ENCODE measurements at regions not wholly inside any gene's neighbourhood (a gene's known extent, or its start where the extent isn't known, plus 50 kb on each side); places are given as distances from the start of the nearest gene placed in this dataset.

GRCh38 chr6:44668976-44669934 is 281.7 kb downstream of the CDC5L start:
- Mint-ChIP-seq H3K27me3 (peaks cover 2% of the 10 kb centered on the region), H3K27ac (no peak overlapping the region), H3K9me3 (ENCODE audit: low read depth) (no peaks in the 10 kb centered on the region), H3K4me3 (no peak overlapping the region), H3K4me1 (ENCODE audit: low read depth) (no peaks in the 10 kb centered on the region), H3K36me3 (no peaks in the 10 kb centered on the region)

DNA sequence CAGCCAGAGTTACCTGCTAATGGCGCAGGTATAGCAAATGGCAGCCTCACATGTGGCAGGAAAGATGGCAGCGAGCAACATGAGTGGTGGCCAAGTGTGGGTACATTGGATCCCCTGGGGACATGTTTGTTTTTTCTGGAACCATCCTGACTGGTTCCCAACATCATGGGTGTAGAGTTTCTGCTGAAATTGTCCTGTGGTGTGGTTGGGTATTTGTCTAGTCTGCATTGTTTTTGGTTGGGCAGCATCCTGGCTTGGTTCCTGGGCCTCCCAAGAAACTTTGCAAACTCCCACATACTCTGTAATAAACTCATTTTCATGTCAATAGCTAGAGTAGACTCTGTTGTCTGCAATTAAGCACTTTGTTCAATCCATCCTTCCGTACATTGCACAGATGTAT is 282.6 kb downstream of the CDC5L start:
- Mint-ChIP-seq H3K27ac (no peak overlapping the region), H3K27me3 (peaks cover 2% of the 10 kb centered on the region), H3K4me3 (no peak overlapping the region), H3K9me3 (ENCODE audit: low read depth) (no peaks in the 10 kb centered on the region), H3K36me3 (no peaks in the 10 kb centered on the region), H3K4me1 (ENCODE audit: low read depth) (no peaks in the 10 kb centered on the region)

GRCh38 chr6:44671333-44671732 is 283.8 kb downstream of the CDC5L start:
- Mint-ChIP-seq H3K4me3 (no peak overlapping the region), H3K27ac (no peak overlapping the region), H3K27me3 (peaks cover 2% of the 10 kb centered on the region), H3K9me3 (ENCODE audit: low read depth) (no peaks in the 10 kb centered on the region), H3K36me3 (no peaks in the 10 kb centered on the region), H3K4me1 (ENCODE audit: low read depth) (no peaks in the 10 kb centered on the region)

DNA sequence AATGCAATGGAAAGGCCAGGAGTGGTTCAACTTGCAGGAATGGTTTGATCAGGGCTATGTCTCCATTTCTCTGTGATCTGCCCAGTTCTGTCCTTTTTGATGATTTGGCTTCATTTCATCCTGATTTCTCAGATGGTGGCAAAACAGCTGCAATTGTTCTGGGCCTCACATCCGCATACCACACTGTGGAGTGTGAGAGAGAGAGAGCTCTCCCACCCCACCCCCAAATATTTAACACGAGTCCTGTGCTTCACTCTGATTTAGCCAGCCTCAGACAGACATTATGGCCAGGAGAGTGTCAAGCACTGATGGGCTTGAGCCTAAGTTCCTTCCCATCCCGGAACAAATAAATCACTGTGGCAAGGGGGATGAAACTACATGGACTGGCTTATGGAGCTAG is 284.6 kb downstream of the CDC5L start:
- Mint-ChIP-seq H3K27ac (no peak overlapping the region), H3K36me3 (no peaks in the 10 kb centered on the region), H3K4me3 (no peak overlapping the region), H3K27me3 (peaks cover 2% of the 10 kb centered on the region), H3K4me1 (ENCODE audit: low read depth) (no peaks in the 10 kb centered on the region), H3K9me3 (ENCODE audit: low read depth) (no peaks in the 10 kb centered on the region)

DNA sequence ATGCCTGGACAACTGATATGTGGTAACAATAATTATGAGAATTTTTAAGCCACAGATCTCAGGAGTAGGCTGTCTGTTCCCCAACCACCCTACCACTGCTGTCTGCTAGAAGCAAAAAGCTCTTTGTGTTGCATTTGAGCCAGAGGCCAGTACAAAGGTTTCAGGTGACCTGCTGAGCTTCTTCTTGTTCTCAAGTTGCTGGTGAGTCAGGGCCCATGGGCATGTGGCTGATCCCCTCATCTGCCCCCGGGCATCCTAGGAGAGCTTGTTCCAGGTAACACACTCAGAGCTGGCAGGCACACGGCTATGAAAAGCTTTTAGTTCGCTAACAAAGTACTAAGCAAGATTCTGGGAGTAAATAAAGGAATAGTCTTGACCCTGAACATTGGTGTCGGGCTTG is 285.3 kb downstream of the CDC5L start:
- Mint-ChIP-seq H3K27me3 (peaks cover 2% of the 10 kb centered on the region), H3K36me3 (no peaks in the 10 kb centered on the region), H3K27ac (no peak overlapping the region), H3K4me1 (ENCODE audit: low read depth) (no peaks in the 10 kb centered on the region), H3K9me3 (ENCODE audit: low read depth) (no peaks in the 10 kb centered on the region), H3K4me3 (no peak overlapping the region)

DNA sequence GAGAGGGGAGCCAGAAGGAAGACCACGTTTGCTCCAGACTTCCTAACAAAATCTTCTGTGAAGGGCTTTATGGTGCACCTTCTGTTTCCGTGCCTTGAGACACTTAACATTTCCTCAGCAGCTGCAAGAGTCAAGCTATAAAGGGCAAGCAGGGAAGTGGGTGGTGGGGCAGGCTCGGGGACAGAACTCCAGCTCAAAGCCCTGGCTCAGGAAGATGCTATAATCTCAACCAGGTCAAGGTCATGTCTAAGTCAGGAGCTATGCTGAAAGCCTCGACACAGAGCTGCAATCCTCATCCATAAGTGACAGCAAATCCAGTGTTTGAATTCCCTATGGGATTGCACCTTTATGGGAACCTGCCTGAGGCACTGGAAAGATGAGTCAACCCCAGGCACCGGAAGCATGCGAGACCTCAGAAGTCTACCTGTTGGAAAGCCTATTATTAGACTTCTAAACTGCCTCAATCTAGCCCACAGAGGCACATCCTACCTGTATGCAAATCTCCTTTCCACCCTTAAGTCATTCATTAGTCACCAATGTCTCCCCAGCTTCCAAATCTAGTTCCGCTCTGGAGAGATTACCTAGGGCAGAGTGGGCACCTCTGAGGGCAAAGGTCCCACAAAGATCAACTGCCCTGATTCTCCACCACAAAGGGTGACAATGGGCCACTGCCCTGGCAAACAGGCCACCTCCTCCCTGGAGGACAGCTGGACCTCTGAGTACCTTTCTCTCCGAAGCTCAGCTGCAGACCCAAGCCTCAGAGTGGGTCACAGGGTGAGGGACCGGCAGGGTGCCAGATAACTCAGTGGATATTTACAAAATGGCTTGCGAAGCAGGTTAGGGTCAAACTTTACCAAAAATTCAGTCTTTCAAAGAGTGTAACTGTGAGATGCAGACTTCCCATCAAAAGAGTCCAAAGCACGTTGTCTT is 287.0 kb downstream of the CDC5L start:
- Mint-ChIP-seq H3K4me1 (ENCODE audit: low read depth) (no peaks in the 10 kb centered on the region), H3K4me3 (no peak overlapping the region), H3K27ac (no peak overlapping the region), H3K9me3 (ENCODE audit: low read depth) (no peaks in the 10 kb centered on the region), H3K36me3 (no peaks in the 10 kb centered on the region), H3K27me3 (peaks cover 2% of the 10 kb centered on the region)

- no peak overlapping the region for H3K4me3 Mint-ChIP-seq
- H3K27me3 Mint-ChIP-seq: peaks cover 2% of the 10 kb centered on the region
- no peak overlapping the region for H3K27ac Mint-ChIP-seq
- H3K4me1 Mint-ChIP-seq (ENCODE audit: low read depth): peaks cover 1% of the 10 kb centered on the region
- H3K36me3 Mint-ChIP-seq: no peaks in the 10 kb centered on the region
- no peaks in the 10 kb centered on the region for H3K9me3 Mint-ChIP-seq (ENCODE audit: low read depth)
Measured at GRCh38 chr6:44675449-44675848, 287.9 kb downstream of the CDC5L start.

GRCh38 chr6:44676246-44676790 is 288.8 kb downstream of the CDC5L start:
- Mint-ChIP-seq H3K4me3 (no peak overlapping the region), H3K27ac (no peak overlapping the region), H3K27me3 (peaks cover 2% of the 10 kb centered on the region), H3K36me3 (no peaks in the 10 kb centered on the region), H3K4me1 (ENCODE audit: low read depth) (peaks cover 1% of the 10 kb centered on the region), H3K9me3 (ENCODE audit: low read depth) (no peaks in the 10 kb centered on the region)

- Mint-ChIP-seq H3K4me3 (no peak overlapping the region), H3K36me3 (no peaks in the 10 kb centered on the region), H3K4me1 (ENCODE audit: low read depth) (peaks cover 1% of the 10 kb centered on the region), H3K27me3 (peaks cover 2% of the 10 kb centered on the region), H3K27ac (no peak overlapping the region), H3K9me3 (ENCODE audit: low read depth) (no peaks in the 10 kb centered on the region)
Measured at GRCh38 chr6:44676826-44677433, 289.4 kb downstream of the CDC5L start.

- H3K4me1 Mint-ChIP-seq (ENCODE audit: low read depth): peaks cover 1% of the 10 kb centered on the region
- H3K27me3 Mint-ChIP-seq: peaks cover under 1% of the 10 kb centered on the region
- no peaks in the 10 kb centered on the region for H3K36me3 Mint-ChIP-seq
- H3K27ac Mint-ChIP-seq: no peak overlapping the region
- H3K9me3 Mint-ChIP-seq (ENCODE audit: low read depth): no peaks in the 10 kb centered on the region
- no peak overlapping the region for H3K4me3 Mint-ChIP-seq
Measured at GRCh38 chr6:44678252-44678935, 290.9 kb downstream of the CDC5L start.

DNA sequence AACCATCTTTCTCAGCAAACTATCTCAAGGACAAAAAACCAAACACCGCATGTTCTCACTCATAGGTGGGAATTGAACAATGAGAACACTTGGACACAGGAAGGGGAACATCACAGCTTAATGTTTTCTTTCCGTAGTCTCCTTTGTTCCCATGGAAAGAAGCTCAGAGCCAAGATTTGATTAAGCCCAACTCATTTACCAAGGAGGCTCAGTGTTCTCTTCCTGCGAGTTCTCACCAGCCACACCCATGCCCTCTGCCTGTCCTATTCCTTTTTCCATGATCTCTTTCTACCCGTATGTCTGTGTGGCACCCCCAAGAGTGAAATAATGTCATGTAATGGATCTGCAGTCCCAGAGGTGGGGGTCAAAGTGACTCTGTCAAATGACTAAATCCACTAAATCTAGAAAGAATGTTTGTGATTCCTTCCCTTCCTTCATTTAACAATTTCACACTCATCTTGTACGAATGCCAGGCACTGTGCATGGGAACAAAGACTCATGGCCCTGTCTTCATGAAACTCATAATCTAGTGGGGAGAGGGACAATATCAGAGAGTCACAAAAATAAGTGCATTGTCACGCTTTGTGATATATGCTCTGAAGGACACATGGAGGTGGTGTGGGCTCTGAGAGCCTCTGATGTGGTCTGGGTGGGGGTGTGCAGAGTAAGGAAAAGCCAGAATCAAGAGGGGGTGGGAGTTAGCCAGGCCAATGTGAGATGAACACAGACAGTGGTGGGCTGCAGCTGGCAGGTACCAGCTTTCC is 292.1 kb downstream of the CDC5L start:
- H3K4me3 Mint-ChIP-seq: no peak overlapping the region
- no peaks in the 10 kb centered on the region for H3K36me3 Mint-ChIP-seq
- H3K4me1 Mint-ChIP-seq (ENCODE audit: low read depth): peaks cover 1% of the 10 kb centered on the region
- H3K27ac Mint-ChIP-seq: no peak overlapping the region
- H3K27me3 Mint-ChIP-seq: no peaks in the 10 kb centered on the region
- no peaks in the 10 kb centered on the region for H3K9me3 Mint-ChIP-seq (ENCODE audit: low read depth)

- no peak overlapping the region for H3K27ac Mint-ChIP-seq
- H3K27me3 Mint-ChIP-seq: no peaks in the 10 kb centered on the region
- peaks cover 1% of the 10 kb centered on the region for H3K4me1 Mint-ChIP-seq (ENCODE audit: low read depth)
- no peaks in the 10 kb centered on the region for H3K36me3 Mint-ChIP-seq
- no peak overlapping the region for H3K4me3 Mint-ChIP-seq
- H3K9me3 Mint-ChIP-seq (ENCODE audit: low read depth): no peaks in the 10 kb centered on the region
Measured at GRCh38 chr6:44680202-44680720, 292.8 kb downstream of the CDC5L start.

- H3K4me3 Mint-ChIP-seq: no peak overlapping the region
- H3K27me3 Mint-ChIP-seq: no peaks in the 10 kb centered on the region
- no peak overlapping the region for H3K27ac Mint-ChIP-seq
- no peaks in the 10 kb centered on the region for H3K36me3 Mint-ChIP-seq
- H3K9me3 Mint-ChIP-seq (ENCODE audit: low read depth): peaks cover 4% of the 10 kb centered on the region
- peaks cover 1% of the 10 kb centered on the region for H3K4me1 Mint-ChIP-seq (ENCODE audit: low read depth)
Measured at GRCh38 chr6:44681761-44682160, 294.3 kb downstream of the CDC5L start.

All from activated naive CD8-positive, alpha-beta T cell (primary cell).